ENCODE measurements at regions not wholly inside any gene's neighbourhood (a gene's known extent, or its start where the extent isn't known, plus 50 kb on each side); places are given as distances from the start of the nearest gene placed in this dataset.
"Not testable (repeated sequence)": the region's sequence is repeated elsewhere in the genome, so short reads cannot be mapped to it uniquely, and the experiment has no call there.

DNA sequence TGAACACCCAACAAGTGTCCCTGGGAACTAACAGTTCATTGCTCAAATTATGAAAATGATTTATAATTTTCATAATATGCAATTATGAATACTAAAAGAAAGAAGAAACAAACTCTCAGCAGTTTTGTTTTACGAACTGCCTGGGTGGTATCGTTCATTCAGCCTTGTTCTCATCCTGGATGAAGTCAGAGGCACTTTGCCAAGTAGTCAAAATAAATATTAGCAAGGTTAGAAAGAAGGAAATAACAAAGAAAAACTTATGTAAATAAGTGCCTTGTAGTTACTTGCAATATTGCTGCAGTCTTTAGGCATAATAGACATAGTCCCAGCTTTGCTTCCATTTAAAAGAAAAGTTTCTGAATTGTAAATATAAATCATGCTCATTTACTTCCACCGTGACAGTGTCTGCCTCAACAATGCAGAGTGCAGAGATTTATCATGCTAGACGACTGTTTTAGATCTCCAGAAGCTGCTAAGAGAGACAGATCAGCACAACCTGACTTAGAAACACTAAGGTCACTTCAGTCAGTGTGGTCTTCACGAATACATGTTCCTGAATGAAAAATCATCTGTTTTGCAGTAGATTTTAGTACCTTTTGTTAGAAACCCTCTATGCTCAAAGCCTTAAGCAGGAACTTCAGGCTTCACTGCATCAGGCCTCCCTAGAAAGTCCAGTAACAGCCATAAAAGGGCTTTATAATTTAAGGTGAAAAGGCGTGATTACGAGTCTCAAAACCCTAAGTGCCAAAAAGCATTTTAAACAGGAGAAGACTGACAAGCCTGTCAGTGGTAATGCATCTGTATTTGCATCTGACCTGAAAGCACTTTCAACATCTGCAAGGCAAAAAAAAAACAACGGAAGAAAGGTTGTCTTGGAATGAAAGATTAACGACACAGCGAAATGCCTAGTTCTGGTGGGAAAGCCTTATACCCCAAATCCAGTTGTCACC lies 92.1 kb downstream of the TMEM167A start:
- Histone ChIP-seq H3K9me3 (ENCODE audit: control insufficient read depth in 2 of 2, insufficient read depth in 1 of 2, low read depth in 1 of 2, low read length in 1 of 2) (no peaks in the 10 kb centered on the region), H3K4me1 (ENCODE audit: control insufficient read depth in 2 of 2, insufficient read depth in 2 of 2, low read length in 1 of 2) (no peaks in the 10 kb centered on the region), H3K4me3 (ENCODE audit: low read depth in 1 of 2, low read length in 2 of 2) (no peak overlapping the region), H3K27ac (ENCODE audit: low read depth in 2 of 2, low read length in 1 of 2) (no peak overlapping the region), H3K36me3 (ENCODE audit: control insufficient read depth in 2 of 2, insufficient read depth in 2 of 2, low read length in 1 of 2) (no peaks in the 10 kb centered on the region), H3K27me3 (ENCODE audit: control insufficient read depth in 1 of 2, insufficient read depth in 2 of 2, low read length in 2 of 2) (no peaks in the 10 kb centered on the region)
- 54 to 55% methylated on average over 10 of the region's 10 CpGs for WGBS, 2 donors

DNA sequence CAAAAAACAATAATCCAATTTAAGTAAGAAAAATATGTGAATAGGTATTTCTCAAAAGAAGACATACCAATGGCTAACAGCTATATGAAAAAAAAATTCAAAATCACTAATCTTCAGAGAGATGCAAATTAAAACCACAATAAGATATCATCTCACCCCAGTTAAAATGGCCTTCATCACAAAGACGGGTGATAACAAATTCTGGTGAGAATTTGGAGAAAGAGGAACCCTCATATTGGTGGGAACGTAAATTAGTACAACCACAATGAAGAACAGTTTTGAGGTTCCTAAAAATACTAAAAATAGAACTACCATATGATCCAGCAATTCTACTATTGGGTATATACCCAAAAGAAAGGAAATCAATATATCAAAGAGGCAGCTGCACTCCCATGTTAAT lies 94.3 kb downstream of the TMEM167A start:
- no peak overlapping the region for H3K27ac ChIP-seq (ENCODE audit: low read depth in 2 of 2, low read length in 1 of 2)
- H3K9me3 ChIP-seq (ENCODE audit: control insufficient read depth in 2 of 2, insufficient read depth in 1 of 2, low read depth in 1 of 2, low read length in 1 of 2) = no peaks in the 10 kb centered on the region
- H3K36me3 ChIP-seq (ENCODE audit: control insufficient read depth in 2 of 2, insufficient read depth in 2 of 2, low read length in 1 of 2) = no peaks in the 10 kb centered on the region
- H3K4me3 ChIP-seq (ENCODE audit: low read depth in 1 of 2, low read length in 2 of 2) = no peak overlapping the region
- 74 to 88% methylated on average over 2 of the region's 2 CpGs for WGBS, 2 donors
- H3K4me1 ChIP-seq (ENCODE audit: control insufficient read depth in 2 of 2, insufficient read depth in 2 of 2, low read length in 1 of 2) = no peaks in the 10 kb centered on the region
- no peaks in the 10 kb centered on the region for H3K27me3 ChIP-seq (ENCODE audit: control insufficient read depth in 1 of 2, insufficient read depth in 2 of 2, low read length in 2 of 2)

DNA sequence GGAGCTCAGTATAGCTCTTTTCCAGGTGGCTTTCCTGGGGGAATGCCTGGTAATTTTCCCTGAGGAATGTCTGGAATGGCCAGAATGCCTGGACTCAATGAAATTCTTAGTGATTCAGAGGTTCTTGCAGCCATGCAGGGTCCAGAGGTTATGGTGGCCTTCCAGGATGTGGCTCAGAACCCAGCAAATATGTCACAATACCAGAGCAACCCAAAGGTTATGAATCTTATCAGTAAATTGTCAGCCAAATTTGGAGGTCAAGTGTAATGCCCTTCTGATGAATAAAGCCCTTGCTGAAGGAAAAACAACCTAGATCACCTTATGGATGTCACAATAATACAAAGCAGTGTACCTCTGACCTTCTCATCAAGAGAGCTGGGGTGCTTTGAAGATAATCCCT lies 100.3 kb downstream of the TMEM167A start:
- peaks cover 11 to 15% of the 10 kb centered on the region in 2 donors for H3K9me3 ChIP-seq (ENCODE audit: control insufficient read depth in 2 of 2, insufficient read depth in 1 of 2, low read depth in 1 of 2, low read length in 1 of 2)
- H3K4me3 ChIP-seq (ENCODE audit: low read depth in 1 of 2, low read length in 2 of 2); H3K27ac ChIP-seq (ENCODE audit: low read depth in 2 of 2, low read length in 1 of 2); H3K4me1 ChIP-seq (ENCODE audit: control insufficient read depth in 2 of 2, insufficient read depth in 2 of 2, low read length in 1 of 2); H3K36me3 ChIP-seq (ENCODE audit: control insufficient read depth in 2 of 2, insufficient read depth in 2 of 2, low read length in 1 of 2); H3K27me3 ChIP-seq (ENCODE audit: control insufficient read depth in 1 of 2, insufficient read depth in 2 of 2, low read length in 2 of 2): not testable (repeated sequence)

DNA sequence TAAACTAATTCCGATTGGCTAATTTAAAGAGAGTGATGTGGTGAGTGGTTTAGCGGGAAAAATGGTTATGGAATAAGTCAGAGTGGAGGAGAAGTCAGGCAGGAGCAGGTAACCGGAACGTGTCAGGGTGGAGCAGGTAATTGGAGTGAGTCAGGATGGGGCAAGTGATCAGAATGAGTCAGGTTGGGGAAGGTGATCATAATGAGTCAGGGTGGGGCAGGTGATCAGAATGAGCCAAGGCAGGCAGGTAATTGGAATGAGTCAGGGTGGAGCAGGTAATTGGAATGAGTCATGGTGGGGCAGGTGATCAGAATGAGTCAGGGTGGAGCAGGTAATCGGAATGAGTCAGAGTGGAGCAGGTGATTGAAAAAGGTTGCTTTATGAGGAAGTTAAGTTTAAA lies 101.4 kb downstream of the TMEM167A start:
- H3K27ac ChIP-seq (ENCODE audit: low read depth in 2 of 2, low read length in 1 of 2) = no peak overlapping the region
- H3K4me3 ChIP-seq (ENCODE audit: low read depth in 1 of 2, low read length in 2 of 2) = no peak overlapping the region
- 69 to 72% methylated on average over 5 of the region's 5 CpGs for WGBS, 2 donors
- peaks cover 11 to 15% of the 10 kb centered on the region in 2 donors for H3K9me3 ChIP-seq (ENCODE audit: control insufficient read depth in 2 of 2, insufficient read depth in 1 of 2, low read depth in 1 of 2, low read length in 1 of 2)
- H3K36me3 ChIP-seq (ENCODE audit: control insufficient read depth in 2 of 2, insufficient read depth in 2 of 2, low read length in 1 of 2) = no peaks in the 10 kb centered on the region
- H3K27me3 ChIP-seq (ENCODE audit: control insufficient read depth in 1 of 2, insufficient read depth in 2 of 2, low read length in 2 of 2) = no peaks in the 10 kb centered on the region
- H3K4me1 ChIP-seq (ENCODE audit: control insufficient read depth in 2 of 2, insufficient read depth in 2 of 2, low read length in 1 of 2) = no peaks in the 10 kb centered on the region

DNA sequence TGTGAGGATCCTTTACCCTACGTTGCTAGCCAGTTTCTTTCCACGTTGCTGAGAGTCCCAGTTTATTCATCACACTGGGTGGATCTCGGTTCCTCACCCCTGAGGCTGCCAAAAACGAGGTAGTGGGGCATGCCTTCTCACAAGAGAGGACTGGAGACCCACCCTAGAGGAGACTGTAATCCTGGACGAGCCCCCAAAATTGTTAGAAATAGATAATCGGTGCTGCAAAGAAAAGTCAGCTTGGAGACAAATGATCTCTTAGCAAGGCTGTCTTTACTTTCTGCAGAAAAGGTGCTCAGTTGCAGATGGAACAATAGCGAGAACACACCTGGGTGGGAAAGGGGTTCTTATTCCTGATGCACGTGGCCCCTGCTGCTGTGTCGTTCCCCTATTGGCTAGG lies 101.8 kb downstream of the TMEM167A start:
- WGBS, 2 donors = 84% methylated on average over 9 of the region's 9 CpGs

DNA sequence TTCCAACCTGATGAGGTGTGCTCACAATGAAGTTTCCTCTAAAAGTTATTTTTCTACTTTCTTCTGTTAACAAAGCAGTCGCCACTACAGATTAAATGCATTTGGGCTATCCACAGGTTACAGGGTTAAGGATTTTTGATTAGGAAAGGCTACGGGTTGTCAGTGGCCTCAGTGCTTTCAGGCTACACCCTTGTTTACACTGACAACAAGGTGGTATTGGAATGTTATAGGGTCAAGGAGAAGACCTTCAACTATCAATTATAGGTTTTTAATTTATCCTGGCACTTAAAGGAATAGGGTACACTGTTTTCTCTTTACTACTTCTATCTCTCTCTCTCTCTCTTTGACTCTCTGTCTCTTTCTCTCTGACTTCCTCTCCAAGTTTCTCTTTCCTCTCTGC lies 102.8 kb downstream of the TMEM167A start:
- peaks cover 11 to 15% of the 10 kb centered on the region in 2 donors for H3K9me3 ChIP-seq (ENCODE audit: control insufficient read depth in 2 of 2, insufficient read depth in 1 of 2, low read depth in 1 of 2, low read length in 1 of 2)
- not testable (repeated sequence) for H3K27me3 ChIP-seq (ENCODE audit: control insufficient read depth in 1 of 2, insufficient read depth in 2 of 2, low read length in 2 of 2); H3K4me1 ChIP-seq (ENCODE audit: control insufficient read depth in 2 of 2, insufficient read depth in 2 of 2, low read length in 1 of 2); H3K36me3 ChIP-seq (ENCODE audit: control insufficient read depth in 2 of 2, insufficient read depth in 2 of 2, low read length in 1 of 2); H3K27ac ChIP-seq (ENCODE audit: low read depth in 2 of 2, low read length in 1 of 2); H3K4me3 ChIP-seq (ENCODE audit: low read depth in 1 of 2, low read length in 2 of 2)
- WGBS, 2 donors = 75 to 86% methylated on average over 2 of the region's 2 CpGs

More for the DNA sequence above, 101.8 kb downstream of the TMEM167A start:
- Histone ChIP-seq H3K4me3 (ENCODE audit: low read depth in 1 of 2, low read length in 2 of 2) (no peak overlapping the region), H3K9me3 (ENCODE audit: control insufficient read depth in 2 of 2, insufficient read depth in 1 of 2, low read depth in 1 of 2, low read length in 1 of 2) (peaks cover 11 to 15% of the 10 kb centered on the region in 2 donors), H3K27ac (ENCODE audit: low read depth in 2 of 2, low read length in 1 of 2) (no peak overlapping the region), H3K4me1 (ENCODE audit: control insufficient read depth in 2 of 2, insufficient read depth in 2 of 2, low read length in 1 of 2) (no peaks in the 10 kb centered on the region), H3K27me3 (ENCODE audit: control insufficient read depth in 1 of 2, insufficient read depth in 2 of 2, low read length in 2 of 2) (no peaks in the 10 kb centered on the region), H3K36me3 (ENCODE audit: control insufficient read depth in 2 of 2, insufficient read depth in 2 of 2, low read length in 1 of 2) (no peaks in the 10 kb centered on the region)

DNA sequence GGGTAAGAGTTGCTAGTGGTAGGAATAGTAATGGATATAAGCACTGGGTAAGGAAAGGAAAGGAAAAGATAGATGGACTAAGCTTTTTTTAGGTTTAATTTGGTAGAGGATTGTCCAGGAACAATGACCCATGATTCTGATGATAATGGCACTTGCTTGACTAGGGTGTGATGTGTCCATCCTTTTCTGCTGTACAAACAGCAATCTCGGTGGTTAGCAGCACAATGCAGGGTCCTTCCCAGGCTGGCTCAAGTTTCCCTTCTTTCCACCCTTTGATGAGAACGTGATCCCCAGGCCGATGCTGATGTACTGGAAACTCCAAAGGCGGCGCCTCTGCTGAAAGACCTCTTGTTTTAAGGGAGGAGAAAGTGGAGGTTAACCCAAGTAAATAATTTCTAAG lies 105.3 kb downstream of the TMEM167A start:
- H3K36me3 ChIP-seq (ENCODE audit: control insufficient read depth in 2 of 2, insufficient read depth in 2 of 2, low read length in 1 of 2) = no peaks in the 10 kb centered on the region
- H3K4me1 ChIP-seq (ENCODE audit: control insufficient read depth in 2 of 2, insufficient read depth in 2 of 2, low read length in 1 of 2) = no peaks in the 10 kb centered on the region
- H3K4me3 ChIP-seq (ENCODE audit: low read depth in 1 of 2, low read length in 2 of 2) = no peak overlapping the region
- H3K9me3 ChIP-seq (ENCODE audit: control insufficient read depth in 2 of 2, insufficient read depth in 1 of 2, low read depth in 1 of 2, low read length in 1 of 2) = peaks cover 11 to 15% of the 10 kb centered on the region in 2 donors
- WGBS, 2 donors = 93 to 95% methylated on average over 5 of the region's 5 CpGs
- no peak overlapping the region for H3K27ac ChIP-seq (ENCODE audit: low read depth in 2 of 2, low read length in 1 of 2)
- no peaks in the 10 kb centered on the region for H3K27me3 ChIP-seq (ENCODE audit: control insufficient read depth in 1 of 2, insufficient read depth in 2 of 2, low read length in 2 of 2)

DNA sequence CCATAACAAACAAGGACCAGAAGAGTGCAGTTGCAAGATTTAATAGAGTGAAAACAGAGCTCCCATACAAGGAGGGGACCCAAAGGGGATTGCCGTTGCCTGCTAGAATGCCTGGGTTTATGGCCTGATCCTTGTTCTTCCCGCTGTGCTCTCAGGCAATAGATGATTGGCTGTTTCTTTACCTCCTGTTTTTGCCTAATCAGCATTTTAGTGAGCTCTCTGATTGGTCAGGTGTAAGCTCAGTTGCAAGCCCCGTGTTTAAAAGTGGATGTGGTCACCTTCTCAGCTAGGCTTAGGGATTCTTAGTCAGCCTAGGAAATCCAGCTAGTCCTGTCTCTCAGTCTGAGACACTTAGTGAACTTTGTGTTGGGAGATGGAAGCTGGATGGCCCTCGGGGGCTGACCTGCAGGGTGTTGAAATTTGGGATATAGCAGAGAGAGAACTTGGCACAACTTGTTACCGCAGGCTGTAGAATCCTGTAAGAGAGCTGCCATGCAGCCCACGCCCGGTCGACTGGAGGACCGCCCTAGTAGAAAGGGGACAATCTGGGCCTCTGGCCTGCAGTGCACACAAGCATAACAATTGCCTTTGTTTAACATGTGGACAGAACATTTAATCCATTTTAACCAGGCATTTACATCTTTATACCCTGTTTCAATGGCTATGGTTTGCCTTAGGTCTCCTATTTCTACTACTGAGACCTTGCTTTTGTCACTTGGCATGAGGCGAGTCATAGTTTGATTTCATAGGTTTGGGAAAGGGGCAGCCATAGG lies 106.0 kb downstream of the TMEM167A start:
- not testable (repeated sequence) for H3K27ac ChIP-seq (ENCODE audit: low read depth in 2 of 2, low read length in 1 of 2); H3K36me3 ChIP-seq (ENCODE audit: control insufficient read depth in 2 of 2, insufficient read depth in 2 of 2, low read length in 1 of 2); H3K27me3 ChIP-seq (ENCODE audit: control insufficient read depth in 1 of 2, insufficient read depth in 2 of 2, low read length in 2 of 2); H3K4me1 ChIP-seq (ENCODE audit: control insufficient read depth in 2 of 2, insufficient read depth in 2 of 2, low read length in 1 of 2); H3K4me3 ChIP-seq (ENCODE audit: low read depth in 1 of 2, low read length in 2 of 2)
- 88 to 90% methylated on average over 10 of the region's 10 CpGs for WGBS, 2 donors
- peaks cover 11 to 13% of the 10 kb centered on the region in 2 donors for H3K9me3 ChIP-seq (ENCODE audit: control insufficient read depth in 2 of 2, insufficient read depth in 1 of 2, low read depth in 1 of 2, low read length in 1 of 2)

DNA sequence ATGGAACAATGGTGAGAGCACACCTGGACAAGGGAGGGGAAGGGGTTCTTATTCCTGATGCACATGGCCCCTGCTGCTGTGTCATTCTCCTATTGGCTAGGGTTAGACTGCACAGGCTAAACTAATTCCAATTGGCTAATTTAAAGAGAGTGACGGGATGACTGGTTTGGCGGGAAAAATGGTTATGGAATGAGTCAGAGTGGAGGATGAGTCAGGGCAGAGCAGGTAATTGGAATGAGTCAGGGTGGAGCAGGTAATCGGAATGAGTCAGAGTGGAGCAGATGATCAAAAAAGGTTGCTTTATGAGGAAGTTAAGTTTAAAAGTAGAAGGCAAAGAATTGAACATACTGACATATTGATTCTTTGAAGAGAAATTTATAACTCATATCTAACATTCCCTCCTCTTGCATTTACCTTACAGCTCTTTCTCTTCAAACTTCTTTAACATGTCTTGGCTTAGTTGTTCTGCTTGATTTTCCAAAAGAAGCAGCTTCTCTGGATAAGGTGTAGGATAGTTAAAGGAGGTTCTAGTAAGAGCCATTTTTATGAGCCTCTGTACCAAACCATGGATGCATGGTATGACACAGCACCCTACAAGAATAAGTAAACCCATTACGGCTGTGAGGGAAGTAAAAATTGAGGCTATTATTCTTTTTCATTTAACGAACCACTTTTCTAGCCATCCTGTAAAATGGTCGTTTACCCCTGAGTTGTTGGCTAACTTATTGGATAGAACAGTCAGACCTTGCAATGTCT lies 107.8 kb downstream of the TMEM167A start:
- not testable (repeated sequence) for H3K9me3 ChIP-seq (ENCODE audit: control insufficient read depth in 2 of 2, insufficient read depth in 1 of 2, low read depth in 1 of 2, low read length in 1 of 2); H3K36me3 ChIP-seq (ENCODE audit: control insufficient read depth in 2 of 2, insufficient read depth in 2 of 2, low read length in 1 of 2); H3K27me3 ChIP-seq (ENCODE audit: control insufficient read depth in 1 of 2, insufficient read depth in 2 of 2, low read length in 2 of 2); H3K27ac ChIP-seq (ENCODE audit: low read depth in 2 of 2, low read length in 1 of 2); H3K4me3 ChIP-seq (ENCODE audit: low read depth in 1 of 2, low read length in 2 of 2); H3K4me1 ChIP-seq (ENCODE audit: control insufficient read depth in 2 of 2, insufficient read depth in 2 of 2, low read length in 1 of 2)
- 68 to 77% methylated on average over 6 of the region's 6 CpGs for WGBS, 2 donors
